GM21447 (cell line): ENCODE measurements at regions not wholly inside any gene's neighbourhood (a gene's known extent, or its start where the extent isn't known, plus 50 kb on each side); places are given as distances from the start of the nearest gene placed in this dataset.
"Not testable (repeated sequence)": the region's sequence is repeated elsewhere in the genome, so short reads cannot be mapped to it uniquely, and the experiment has no call there.

ENCODE experiments used
- ATAC-seq: cut with Tn5 transposase; IDR thresholded peaks from one replicate; pipeline ENCODE4 v1.9.1; 2021; ENCODE audit not compliant: unreplicated experiment

- ATAC-seq: no peak
Measured at GRCh38 chr3:152621006-152621868, 213.7 kb upstream of the P2RY1 start.

DNA sequence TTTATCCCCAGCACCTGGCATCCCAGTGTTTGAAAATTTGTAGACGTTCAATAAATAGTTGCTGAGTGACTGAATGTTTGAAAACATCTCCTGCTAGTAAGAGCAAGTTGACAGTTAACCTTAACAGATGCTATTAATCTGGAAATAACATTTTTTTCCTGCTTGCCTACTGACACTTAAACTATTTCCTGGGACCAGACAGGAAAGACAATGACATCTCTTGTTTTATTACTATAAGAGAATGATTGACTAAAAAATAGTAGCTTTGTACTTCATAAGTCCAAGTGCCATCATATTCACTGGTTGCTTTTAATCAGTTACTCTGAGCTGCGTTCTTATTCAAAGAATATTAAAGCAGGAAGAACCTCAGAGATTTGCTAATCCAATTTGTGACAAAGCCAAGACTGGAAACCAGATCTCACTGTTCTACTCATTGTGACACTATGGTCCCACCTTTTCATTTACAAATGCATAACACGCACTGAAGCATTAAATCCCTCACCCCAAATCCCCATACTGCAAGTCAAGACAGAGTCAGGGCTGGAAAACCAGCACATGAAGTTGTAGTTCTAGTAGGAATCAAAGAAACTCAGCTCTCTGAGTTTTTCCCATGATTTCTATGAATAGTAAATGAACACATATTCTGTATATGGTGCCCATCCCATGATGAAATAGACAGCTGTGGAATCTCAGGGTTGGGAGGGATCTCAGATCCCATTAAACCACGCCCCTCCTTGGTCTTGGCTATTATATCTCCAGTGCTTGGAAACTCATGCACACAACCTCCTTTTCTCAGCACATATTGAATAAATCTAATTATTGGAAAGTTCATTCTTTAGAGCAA, 212.7 kb upstream of the P2RY1 start:
- no peak for ATAC-seq

DNA sequence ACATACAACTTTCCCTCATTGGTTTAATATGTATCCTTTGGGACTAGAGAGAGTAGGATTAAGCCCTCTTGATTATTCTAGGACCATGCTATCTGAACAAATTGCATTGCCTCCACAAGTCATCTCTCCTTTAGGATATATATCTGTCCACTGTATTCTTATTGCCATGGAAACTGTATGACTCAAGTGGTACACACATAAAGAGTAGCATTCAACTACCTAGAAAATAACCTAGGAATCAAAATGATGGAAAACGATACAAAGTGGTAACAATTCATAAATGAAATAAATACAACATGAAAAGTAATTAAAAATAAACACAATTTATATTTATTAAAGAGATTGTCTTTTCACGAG, 212.1 kb upstream of the P2RY1 start:
- ATAC-seq: no peak

GRCh38 chr3:152623286-152623911, 211.5 kb upstream of the P2RY1 start:
- ATAC-seq: no peak

GRCh38 chr3:152626226-152626625, 208.7 kb upstream of the P2RY1 start:
- no peak for ATAC-seq

DNA sequence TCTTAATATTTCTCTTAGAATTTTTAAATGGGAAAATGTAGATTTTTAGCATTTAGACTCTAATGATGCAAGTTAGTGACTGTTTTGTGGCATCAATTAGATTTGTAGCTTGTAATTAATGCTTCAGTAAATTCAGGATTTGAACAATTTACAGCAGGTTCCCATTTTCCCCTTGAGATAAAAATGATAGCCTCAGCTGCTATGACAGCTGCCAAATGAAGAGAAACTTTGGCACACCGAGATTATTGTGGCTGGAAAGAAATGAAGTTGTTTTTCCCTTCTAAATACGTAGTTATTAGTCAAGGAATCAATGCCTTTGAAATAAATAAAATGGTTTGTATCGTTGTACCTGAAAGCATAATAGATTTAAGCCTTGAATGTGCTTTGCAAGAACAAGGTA, 206.4 kb upstream of the P2RY1 start:
- no peak for ATAC-seq

DNA sequence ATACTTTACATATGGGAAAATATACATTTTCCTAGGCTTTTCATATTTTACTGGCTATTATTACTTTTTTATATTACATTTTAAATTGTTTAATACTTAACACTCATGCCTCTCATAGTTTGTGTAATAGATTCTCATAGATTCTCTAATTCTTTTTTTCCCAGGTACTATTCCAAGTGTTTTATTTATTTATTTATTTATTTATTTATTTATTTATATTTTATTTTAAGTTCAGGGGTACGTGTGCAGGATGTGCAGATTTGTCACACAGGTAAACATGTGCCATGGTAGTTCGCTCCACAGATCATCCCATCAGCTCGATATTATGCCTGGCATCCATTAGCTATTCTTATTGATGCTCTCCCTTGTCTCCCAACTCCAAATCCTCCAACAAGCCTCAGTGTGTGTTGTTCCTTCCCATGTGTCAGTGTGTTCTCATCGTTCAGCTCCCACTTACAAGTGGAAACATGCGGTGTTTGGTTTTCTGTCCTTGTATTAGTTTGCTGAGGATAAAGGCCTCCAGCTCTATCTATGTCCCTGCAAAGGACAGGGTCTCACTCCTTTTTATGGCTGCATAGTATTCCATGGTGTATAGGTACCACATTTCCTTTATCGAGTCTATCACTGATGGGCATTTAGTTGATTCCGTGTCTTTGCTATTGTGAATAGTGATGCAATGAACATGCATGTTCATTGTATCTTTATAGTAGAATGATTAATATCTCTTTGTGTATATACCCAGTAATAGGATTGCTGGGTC, 205.4 kb upstream of the P2RY1 start:
- no peak for ATAC-seq

DNA sequence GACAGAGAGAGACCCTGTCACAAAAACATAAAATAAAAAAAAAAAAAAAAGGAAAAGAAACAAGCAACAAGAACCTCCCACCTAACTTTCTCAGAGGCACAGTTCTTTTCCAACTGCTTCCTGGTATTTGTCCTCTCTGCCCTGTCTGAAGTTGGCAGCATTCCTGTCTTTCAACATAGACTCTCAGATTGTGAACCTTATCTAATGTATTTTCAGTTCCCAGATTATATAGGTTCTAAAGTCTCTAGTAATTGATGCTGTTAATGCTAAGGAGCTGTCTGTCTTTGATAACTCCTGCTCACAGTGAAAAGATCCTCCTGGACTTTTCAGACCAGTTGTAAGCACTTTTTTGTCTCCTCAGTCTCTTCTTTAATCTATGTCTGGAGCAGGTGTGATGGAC, 199.5 kb upstream of the P2RY1 start:
- ATAC-seq: no peak

DNA sequence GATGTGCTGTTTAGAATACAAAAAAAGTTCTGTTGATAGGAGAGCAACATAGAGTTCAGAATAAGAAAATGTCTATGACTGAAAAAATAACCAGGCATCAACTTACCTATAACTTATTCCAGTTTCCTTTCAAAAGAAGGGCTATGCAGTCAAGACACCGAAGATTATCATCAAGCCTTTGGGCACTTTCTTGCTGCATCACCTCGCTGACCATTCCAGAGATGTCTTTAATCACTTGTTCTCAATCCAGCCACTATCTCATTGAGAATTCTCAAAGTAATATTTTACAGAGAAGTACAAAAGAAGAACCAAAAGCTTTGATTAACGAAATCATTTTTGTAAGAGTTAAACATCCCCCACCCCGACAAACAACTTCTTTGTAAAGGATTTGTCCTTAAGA, 198.3 kb upstream of the P2RY1 start:
- no peak for ATAC-seq

DNA sequence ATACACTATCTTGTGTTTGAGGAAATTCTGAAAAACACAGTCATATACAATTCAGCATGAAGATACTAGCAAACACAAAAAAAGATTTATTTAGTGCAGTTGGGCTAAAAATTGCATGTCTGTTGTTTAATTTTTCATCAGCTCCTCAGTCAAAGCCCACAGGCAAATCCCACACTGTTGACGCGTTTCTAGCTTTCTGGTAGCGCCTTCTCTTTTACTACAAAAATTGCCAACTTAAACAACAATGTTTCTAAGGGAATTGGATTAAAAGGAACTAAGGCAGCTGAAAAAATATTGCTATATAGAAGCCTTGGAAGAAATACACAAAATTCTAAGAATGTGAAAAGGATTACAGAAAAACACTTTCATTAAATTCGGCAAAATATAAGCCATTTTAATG, 196.7 kb upstream of the P2RY1 start:
- ATAC-seq: no peak

DNA sequence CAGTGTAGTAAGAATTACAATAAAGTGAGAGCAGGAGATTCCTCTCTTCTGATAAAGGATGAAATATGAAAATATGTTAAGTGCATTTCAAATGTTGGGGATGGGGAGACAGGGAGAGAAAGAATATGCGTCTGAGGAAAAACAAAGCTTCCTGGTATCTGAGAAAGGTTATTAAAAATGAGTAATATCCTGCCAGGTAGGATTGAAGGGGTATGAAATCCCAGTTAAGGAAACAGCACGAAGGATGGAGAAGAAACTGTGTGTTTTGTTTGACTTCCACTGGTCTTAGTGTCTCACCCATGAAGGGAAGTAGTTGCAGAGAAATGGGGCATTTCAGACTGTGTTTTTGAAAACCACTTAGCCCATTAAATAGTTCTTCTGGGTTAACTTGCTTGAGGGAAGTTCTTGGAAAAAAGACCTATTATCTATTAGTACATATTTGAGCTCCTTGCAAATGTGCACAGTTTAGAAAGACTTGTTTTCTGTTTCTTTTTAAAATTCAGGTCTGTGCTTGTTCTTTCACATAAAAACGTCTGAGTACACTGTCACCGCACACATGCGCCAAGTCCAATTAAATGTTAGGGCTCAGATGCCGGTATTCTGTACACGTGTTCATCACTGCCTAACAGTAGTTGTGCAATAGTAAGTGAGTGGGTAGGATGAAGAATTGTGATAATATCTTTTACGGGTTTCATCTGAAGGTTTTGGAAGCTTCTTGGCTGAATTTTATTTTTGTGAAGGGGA, 196.1 kb upstream of the P2RY1 start:
- no peak for ATAC-seq

- no peak for ATAC-seq
Measured at GRCh38 chr3:152641198-152641597, 193.7 kb upstream of the P2RY1 start.

DNA sequence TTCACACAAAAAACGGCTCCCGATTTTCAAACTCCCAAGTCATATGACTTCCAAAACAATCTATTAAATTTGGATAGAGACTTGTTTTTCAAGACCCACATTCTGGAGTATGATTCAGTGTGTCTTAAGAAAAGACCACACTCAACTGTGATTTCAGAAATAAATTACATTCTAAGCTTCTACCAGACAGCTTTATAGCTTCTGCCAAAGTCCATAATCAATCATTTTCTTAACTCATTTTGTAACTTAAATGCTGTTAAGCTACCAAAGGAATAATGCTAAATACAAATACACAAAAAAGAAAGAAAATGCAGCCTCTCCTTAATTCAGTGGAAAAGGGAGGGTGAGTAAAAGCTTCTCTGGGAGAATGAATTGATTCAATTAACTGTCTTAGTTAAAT, 192.3 kb upstream of the P2RY1 start:
- ATAC-seq: no peak

- ATAC-seq: no peak
Measured at GRCh38 chr3:152644478-152644877, 190.5 kb upstream of the P2RY1 start.

DNA sequence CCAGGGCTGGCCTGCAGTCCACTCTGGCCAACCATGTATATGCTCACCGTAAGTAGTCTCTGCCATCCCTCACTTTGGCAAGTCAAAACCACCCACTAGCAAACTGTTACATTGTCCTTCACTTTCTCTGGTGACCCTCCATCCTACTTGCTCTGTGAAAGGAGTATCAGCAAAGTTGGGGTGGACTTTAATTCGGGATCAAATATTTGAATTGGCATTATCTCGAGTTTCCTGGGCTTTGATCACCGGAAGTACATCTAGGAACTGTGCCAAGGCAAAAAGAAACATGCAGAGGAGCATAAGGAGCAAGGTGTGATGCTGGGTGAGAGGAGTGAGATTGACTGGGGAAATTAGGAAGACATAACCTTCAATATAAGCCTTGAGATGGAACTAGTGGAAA, 188.9 kb upstream of the P2RY1 start:
- ATAC-seq: no peak

DNA sequence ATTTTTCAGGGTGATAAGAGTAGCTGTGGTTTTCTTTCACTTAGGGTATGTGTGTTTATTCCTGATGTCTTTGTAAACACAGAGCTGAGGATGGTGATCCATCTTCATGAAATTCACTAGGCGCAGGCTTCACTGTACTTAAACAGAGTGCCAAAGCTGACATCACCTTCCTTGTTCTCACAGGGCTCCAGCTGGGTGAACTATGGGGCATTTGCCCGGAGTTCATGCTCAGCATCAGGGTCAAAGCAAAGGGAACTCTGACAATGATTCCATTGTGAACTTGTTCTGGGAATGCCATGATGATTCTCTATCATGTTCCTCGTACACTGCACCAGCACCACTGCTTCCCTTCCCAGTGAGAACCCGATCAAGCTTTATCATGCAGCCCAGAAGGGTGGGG, 184.8 kb upstream of the P2RY1 start:
- no peak for ATAC-seq

DNA sequence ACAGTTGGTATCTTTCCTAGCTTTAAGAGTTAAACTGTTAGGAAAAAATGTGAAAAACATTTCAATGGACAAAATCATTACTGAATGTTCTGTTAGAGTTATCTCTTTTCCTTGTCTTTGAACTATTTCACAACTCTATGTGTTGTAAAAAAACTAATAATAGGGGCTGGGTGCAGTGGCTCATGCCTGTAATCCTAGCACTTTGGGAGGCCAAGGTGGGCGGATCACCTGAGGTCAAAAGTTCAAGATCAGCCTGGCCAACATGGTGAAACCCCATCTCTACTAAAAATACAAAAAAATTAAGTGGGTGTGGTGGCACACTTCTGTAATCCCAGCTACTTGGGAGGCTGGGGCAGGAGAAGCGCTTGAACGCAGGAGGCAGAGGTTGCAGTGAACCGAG, 184.0 kb upstream of the P2RY1 start:
- not testable (repeated sequence) for ATAC-seq

DNA sequence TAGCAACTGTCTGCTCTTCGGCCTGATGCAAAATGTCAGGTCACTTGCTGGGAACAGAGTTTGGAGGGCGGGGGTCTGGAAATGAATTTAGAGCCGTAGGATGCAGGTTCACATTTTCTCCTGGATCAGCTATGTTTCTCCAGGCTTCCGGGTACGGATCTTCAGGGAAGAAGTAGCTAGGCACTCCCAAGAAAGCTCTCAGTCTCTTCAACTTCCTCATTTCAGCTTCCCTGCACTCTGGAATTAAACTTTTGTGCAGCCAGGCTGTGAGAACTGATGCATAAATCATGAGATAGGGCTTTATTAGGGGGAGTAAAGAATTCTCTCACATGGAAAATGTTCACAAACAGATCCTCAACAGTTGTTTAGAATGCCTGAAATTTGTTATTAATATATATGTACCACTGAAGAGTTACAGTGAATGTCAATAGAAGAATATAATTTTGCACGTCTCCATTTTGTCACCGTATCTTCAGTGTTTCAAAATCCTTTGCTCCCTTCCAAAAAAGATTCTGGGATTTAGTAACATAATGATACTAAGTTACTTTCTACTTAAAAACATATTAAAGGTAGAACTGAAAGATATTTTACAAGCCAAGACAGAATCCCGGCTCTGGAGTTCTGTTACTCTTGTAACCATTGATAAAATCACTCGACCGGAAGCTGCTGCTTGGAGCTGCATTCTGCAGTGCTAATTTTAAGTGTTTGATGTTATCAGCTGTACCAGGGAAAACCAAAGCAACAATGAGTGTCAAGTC, 178.5 kb upstream of the P2RY1 start:
- ATAC-seq: no peak

- no peak for ATAC-seq
Measured at GRCh38 chr3:152656972-152657355, 178.0 kb upstream of the P2RY1 start.
